BLaER1 treated with 17β-estradiol and CSF1 and Interleukin-3, amounts not matched to agents 10 nM and 100 nM (cell line): ENCODE measurements at regions not wholly inside any gene's neighbourhood (a gene's known extent, or its start where the extent isn't known, plus 50 kb on each side); places are given as distances from the start of the nearest gene placed in this dataset.

Source experiments
- H3K27ac ChIP-seq, 11 experiments: shearing (Covaris generic); formaldehyde crosslinking; 2 replicates each; pipeline ENCODE4 v1.8.1; 2022
- H3K27me3 ChIP-seq, 11 experiments: shearing (Covaris generic); formaldehyde crosslinking; 2 replicates each; pipeline ENCODE4 v1.8.1; 2022
- H3K36me3 ChIP-seq, 11 experiments: shearing (Covaris generic); formaldehyde crosslinking; 2 replicates each; pipeline ENCODE4 v1.8.1; 2022
- H3K4me1 ChIP-seq, 10 experiments: shearing (Covaris generic); formaldehyde crosslinking; 2 replicates each; pipeline ENCODE4 v1.8.1; 2022
- H3K4me2 ChIP-seq, 11 experiments: shearing (Covaris generic); formaldehyde crosslinking; 2 replicates each; pipeline ENCODE4 v1.8.1; 2022
- H3K4me3 ChIP-seq, 10 experiments: shearing (Covaris generic); formaldehyde crosslinking; 2 replicates each; pipeline ENCODE4 v1.8.1; 2022
- H3K9ac ChIP-seq, 11 experiments: shearing (Covaris generic); formaldehyde crosslinking; 2 replicates each; pipeline ENCODE4 v1.8.1; 2022
- H3K9me3 ChIP-seq, 11 experiments: shearing (Covaris generic); formaldehyde crosslinking; replicated peaks in 1 of 11; 2 replicates each; pipeline ENCODE4 v1.8.1; 2022
- H4K20me1 ChIP-seq, 11 experiments: shearing (Covaris generic); formaldehyde crosslinking; 2 replicates each; pipeline ENCODE4 v1.8.1; 2022
- Cebpa-rat ChIP-seq, 11 experiments: shearing (Covaris generic); IDR thresholded peaks; 2 replicates each; pipeline ENCODE4 v1.8.1; 2022

DNA sequence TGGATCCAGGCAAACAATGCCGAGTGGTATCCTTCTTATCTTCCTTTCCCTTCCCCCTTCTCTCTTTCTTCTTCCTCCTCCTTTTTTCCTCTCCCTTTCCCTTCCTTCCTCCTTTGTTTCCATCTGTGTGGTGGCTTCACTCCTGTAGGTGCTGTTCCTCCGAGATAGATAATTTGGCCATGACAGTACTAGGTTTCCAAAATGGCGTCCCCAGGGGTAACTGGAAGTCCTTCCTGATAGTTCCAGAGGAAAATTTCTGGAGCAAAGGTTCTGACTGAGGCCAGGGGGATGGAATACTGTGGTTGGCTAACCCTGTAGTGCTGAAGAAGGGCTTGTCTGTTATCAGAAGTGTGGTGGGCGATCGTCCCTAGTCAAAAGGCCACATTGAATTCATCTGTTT lies 52.5 kb upstream of the CCDC6 start:
- 0 out of 20 replicates have a peak, but pooled peaks cover 0 to 4% (median 0%) of the 10 kb centered on the region in 10 experiments for H3K4me1 ChIP-seq
- H3K27ac ChIP-seq = no peak overlapping the region
- H3K27me3 ChIP-seq = no peaks in the 10 kb centered on the region
- H3K9ac ChIP-seq = no peak overlapping the region
- no peaks in the 10 kb centered on the region for H3K36me3 ChIP-seq
- TF ChIP-seq Cebpa-rat (IDR thresholded peaks at IDR 0.05) = no peak
- no peaks in the 10 kb centered on the region for H3K9me3 ChIP-seq
- no peak overlapping the region for H3K4me2 ChIP-seq
- no peak overlapping the region for H3K4me3 ChIP-seq
- no peaks in the 10 kb centered on the region for H4K20me1 ChIP-seq

DNA sequence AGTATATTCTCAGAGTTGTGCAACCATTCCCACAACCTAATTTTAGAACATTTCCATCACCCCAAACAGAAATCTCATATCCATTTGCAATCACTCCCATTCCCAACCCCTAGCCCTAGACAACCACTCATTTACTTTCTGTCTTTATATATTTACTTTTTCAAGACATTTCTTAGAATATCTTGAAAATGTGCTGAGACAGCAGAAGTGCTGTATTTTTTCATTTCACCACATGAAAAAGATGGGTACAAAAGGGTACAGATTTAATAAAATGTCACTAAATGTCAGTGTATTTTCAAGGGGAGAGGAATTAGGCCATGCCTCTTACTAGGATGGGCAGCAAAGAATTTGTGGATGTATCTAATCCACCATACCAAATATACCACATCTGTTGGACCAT lies 51.6 kb upstream of the CCDC6 start:
- Histone ChIP-seq H3K4me3 (no peak overlapping the region), H3K4me1 (0 out of 20 replicates have a peak, but pooled peaks cover 0 to 3% (median 0%) of the 10 kb centered on the region in 10 experiments), H3K36me3 (no peaks in the 10 kb centered on the region), H3K27ac (no peak overlapping the region), H3K4me2 (peak overlapping the region in 1 of 11 experiments; percentile 26; a peak in 1 of 22 replicates), H4K20me1 (no peaks in the 10 kb centered on the region), H3K9ac (no peak overlapping the region), H3K27me3 (no peaks in the 10 kb centered on the region), H3K9me3 (no peaks in the 10 kb centered on the region)
- no peak for TF ChIP-seq Cebpa-rat (IDR thresholded peaks at IDR 0.05)
